SK-N-SH (cell line): ENCODE measurements at regions not wholly inside any gene's neighbourhood (a gene's known extent, or its start where the extent isn't known, plus 50 kb on each side); places are given as distances from the start of the nearest gene placed in this dataset.

Experiments
- CTCF ChIA-PET: fragments of 300-600, 350-600 bp; formaldehyde crosslinking; extraction: SDS; loops from one replicate; lab custom pipeline; 2021; lab: Yijun Ruan, JAX
- POLR2A ChIA-PET: fragments of 350-600 bp; sonication (Branson Sonifier 250); formaldehyde crosslinking; extraction: SDS; loops from one replicate; lab custom pipeline; 2020; ENCODE audit warnings: antibody characterized with exemption, inconsistent platforms; lab: Yijun Ruan, JAX
- DNase-seq: peaks from one replicate; pipeline ENCODE4 v3.0.0; 2012
- H2AFZ ChIP-seq: fragments of 200-600 bp; sonication (generic); 2 replicates; pipeline ENCODE4 v1.8.1; 2016; ENCODE audit warnings: antibody characterized with exemption, mild to moderate bottlenecking, low read depth
- H3F3A ChIP-seq: fragments of 200-600 bp; sonication (generic); replicated peaks from 2 replicates; pipeline ENCODE3; 2016; ENCODE audit warnings: antibody characterized with exemption, mild to moderate bottlenecking; ENCODE audit not compliant: insufficient read depth
- H3K27ac ChIP-seq, 2 experiments: fragments of 200-500 bp in 1 of 2; fragments of 200-600 bp in 1 of 2; sonication (Bioruptor generic) in 1 of 2; sonication (generic), shearing (Covaris generic) in 1 of 2; 2 replicates each; pipeline versions ENCODE4 v1.5.1 to v1.6.1; 2014 to 2016; ENCODE audit warnings: low read depth in 2 of 2, inconsistent platforms in 1 of 2, low read length in 1 of 2, mild to moderate bottlenecking in 1 of 2, mixed read lengths in 1 of 2
- H3K27me3 ChIP-seq: fragments of 200-600 bp; sonication (generic), shearing (Covaris generic); 2 replicates; pipeline ENCODE4 v1.6.1; 2016; ENCODE audit warnings: mixed run types; ENCODE audit not compliant: insufficient read depth
- H3K36me3 ChIP-seq, 2 experiments: fragments of 200-500 bp in 1 of 2; fragments of 200-600 bp in 1 of 2; sonication (Bioruptor generic) in 1 of 2; sonication (generic) in 1 of 2; replicated peaks in 1 of 2; 2 replicates each; pipeline versions ENCODE3 to v1.5.1; 2014 to 2016; ENCODE audit warnings: low read length in 1 of 2, mild to moderate bottlenecking in 1 of 2; ENCODE audit not compliant: insufficient read depth in 2 of 2, control insufficient read depth in 1 of 2
- H3K4me1 ChIP-seq, 2 experiments: fragments of 200-500 bp in 1 of 2; fragments of 200-600 bp in 1 of 2; sonication (Bioruptor generic) in 1 of 2; sonication (generic), shearing (Covaris generic) in 1 of 2; 2 replicates each; pipeline versions ENCODE4 v1.5.1 to v1.6.1; 2014 to 2016; ENCODE audit warnings: low read depth in 1 of 2, low read length in 1 of 2, mixed run types in 1 of 2; ENCODE audit not compliant: insufficient read depth in 2 of 2, control insufficient read depth in 1 of 2
- H3K4me2 ChIP-seq: fragments of 200-600 bp; sonication (generic), shearing (Covaris generic); 2 replicates; pipeline ENCODE4 v1.6.1; 2017; ENCODE audit warnings: mixed run types
- H3K4me3 ChIP-seq, 2 experiments: fragments of 200-500 bp in 1 of 2; fragments of 200-600 bp in 1 of 2; sonication (Bioruptor generic) in 1 of 2; sonication (generic), shearing (Covaris generic) in 1 of 2; 2 replicates each; pipeline versions ENCODE4 v1.5.1 to v1.8.1; 2014 to 2016; ENCODE audit warnings: low read depth in 2 of 2, inconsistent platforms in 1 of 2, low read length in 1 of 2, mild to moderate bottlenecking in 1 of 2, mixed read lengths in 1 of 2, moderate library complexity in 1 of 2
- H3K79me2 ChIP-seq: fragments of 200-600 bp; sonication (generic); 2 replicates; pipeline ENCODE4 v1.8.1; 2017; ENCODE audit warnings: mild to moderate bottlenecking; ENCODE audit not compliant: insufficient read depth
- H3K9ac ChIP-seq: fragments of 200-600 bp; sonication (generic); 2 replicates; pipeline ENCODE4 v1.6.1; 2017; ENCODE audit warnings: mixed run types
- H3K9me2 ChIP-seq: fragments of 200-600 bp; sonication (generic); 2 replicates; pipeline ENCODE4 v1.6.1; 2017; ENCODE audit warnings: mixed run types
- H3K9me3 ChIP-seq: fragments of 200-600 bp; sonication (generic); 2 replicates; pipeline ENCODE4 v1.6.1; 2017; ENCODE audit warnings: mixed run types, mild to moderate bottlenecking, moderate library complexity
- H4K20me1 ChIP-seq: fragments of 200-600 bp; sonication (generic); 2 replicates; pipeline ENCODE4 v1.6.1; 2017; ENCODE audit warnings: mild to moderate bottlenecking, mixed run types; ENCODE audit not compliant: insufficient read depth
- FOSL2 ChIP-seq: IDR thresholded peaks from 2 replicates; pipeline ENCODE4 v1.4.0; 2012; ENCODE audit warnings: low read depth, mild to moderate bottlenecking, moderate library complexity, borderline replicate concordance
- NFIC ChIP-seq: IDR thresholded peaks from 2 replicates; pipeline ENCODE4 v1.4.0; 2012; ENCODE audit warnings: borderline replicate concordance
- NRF1 ChIP-seq: IDR thresholded peaks from 2 replicates; pipeline ENCODE4 v1.6.1; 2012; ENCODE audit warnings: low read depth, mild to moderate bottlenecking, low read length
- REST ChIP-seq: IDR thresholded peaks from 2 replicates; pipeline ENCODE4 v1.6.1; 2012; ENCODE audit warnings: mild to moderate bottlenecking, low read depth, low read length, moderate library complexity
- TEAD4 ChIP-seq: IDR thresholded peaks from 2 replicates; pipeline ENCODE4 v1.4.0; 2012; ENCODE audit warnings: mild to moderate bottlenecking, borderline replicate concordance; ENCODE audit not compliant: insufficient read depth
- USF1 ChIP-seq: IDR thresholded peaks from 2 replicates; pipeline ENCODE4 v1.4.0; 2012; ENCODE audit warnings: low read depth, borderline replicate concordance
- WGBS: methylation state at CpG from one replicate; pipeline ENCODE4 v1.1.6; 2017; ENCODE audit warnings: low lambda C conversion rate; 5-methylcytosine and 5-hydroxymethylcytosine counted together
- TF ChIP-seq, protein P1 (sequence below): fragments of 200-600 bp; sonication (generic); IDR thresholded peaks from 2 replicates; pipeline ENCODE4 v1.6.1; 2017; ENCODE audit warnings: antibody characterized with exemption, mild to moderate bottlenecking, moderate library complexity

DNA sequence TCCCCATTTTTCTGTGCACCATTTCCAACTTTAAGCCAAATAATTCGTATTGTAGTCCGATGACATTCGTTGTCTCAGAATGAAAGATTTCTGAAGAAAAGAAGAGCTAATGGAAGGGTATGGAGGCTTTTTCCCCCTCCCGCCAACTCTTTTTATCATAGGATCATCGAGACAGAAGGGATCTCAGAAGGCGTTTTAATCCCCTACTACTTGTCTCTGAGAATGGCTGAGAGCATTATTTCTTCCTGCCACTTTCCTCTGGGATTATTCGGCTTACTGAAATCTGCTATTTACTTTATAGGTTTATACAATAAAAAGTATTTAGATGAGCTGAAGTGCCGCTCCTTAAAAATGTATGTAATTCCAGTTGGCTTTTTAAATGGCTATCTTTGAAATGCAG lies 789.8 kb downstream of the EDEM1 start:
- no peak overlapping the region for H2AFZ ChIP-seq

More for the DNA sequence above, 789.8 kb downstream of the EDEM1 start:
- ChIA-PET POLR2A (no interaction called here), CTCF (no interaction called here)
- no peaks in the 10 kb centered on the region for H3F3A ChIP-seq
- TF ChIP-seq NFIC, result no peak
- TF ChIP-seq TEAD4, result no peak
- TF ChIP-seq NRF1, result no peak
- TF ChIP-seq, protein P1, sequence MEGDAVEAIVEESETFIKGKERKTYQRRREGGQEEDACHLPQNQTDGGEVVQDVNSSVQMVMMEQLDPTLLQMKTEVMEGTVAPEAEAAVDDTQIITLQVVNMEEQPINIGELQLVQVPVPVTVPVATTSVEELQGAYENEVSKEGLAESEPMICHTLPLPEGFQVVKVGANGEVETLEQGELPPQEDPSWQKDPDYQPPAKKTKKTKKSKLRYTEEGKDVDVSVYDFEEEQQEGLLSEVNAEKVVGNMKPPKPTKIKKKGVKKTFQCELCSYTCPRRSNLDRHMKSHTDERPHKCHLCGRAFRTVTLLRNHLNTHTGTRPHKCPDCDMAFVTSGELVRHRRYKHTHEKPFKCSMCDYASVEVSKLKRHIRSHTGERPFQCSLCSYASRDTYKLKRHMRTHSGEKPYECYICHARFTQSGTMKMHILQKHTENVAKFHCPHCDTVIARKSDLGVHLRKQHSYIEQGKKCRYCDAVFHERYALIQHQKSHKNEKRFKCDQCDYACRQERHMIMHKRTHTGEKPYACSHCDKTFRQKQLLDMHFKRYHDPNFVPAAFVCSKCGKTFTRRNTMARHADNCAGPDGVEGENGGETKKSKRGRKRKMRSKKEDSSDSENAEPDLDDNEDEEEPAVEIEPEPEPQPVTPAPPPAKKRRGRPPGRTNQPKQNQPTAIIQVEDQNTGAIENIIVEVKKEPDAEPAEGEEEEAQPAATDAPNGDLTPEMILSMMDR, result no peak
- TF ChIP-seq FOSL2, result no peak
- no peak for TF ChIP-seq REST
- no peak for TF ChIP-seq USF1
- H4K20me1 ChIP-seq, result no peaks in the 10 kb centered on the region
- no peaks in the 10 kb centered on the region for H3K9me3 ChIP-seq
- H3K27ac ChIP-seq, result no peak overlapping the region
- no peaks in the 10 kb centered on the region for H3K36me3 ChIP-seq
- H3K4me3 ChIP-seq, result no peak overlapping the region
- no peak overlapping the region for H3K4me2 ChIP-seq
- WGBS, result 27% methylated on average over 8 of the region's 8 CpGs
- no peaks in the 10 kb centered on the region for H3K4me1 ChIP-seq
- H3K27me3 ChIP-seq, result no peaks in the 10 kb centered on the region
- no peak overlapping the region for H3K9ac ChIP-seq
- H3K9me2 ChIP-seq, result no peaks in the 10 kb centered on the region
- no peak for DNase-seq
- no peaks in the 10 kb centered on the region for H3K79me2 ChIP-seq
